DMS 273 (cell line): ENCODE measurements at regions not wholly inside any gene's neighbourhood (a gene's known extent, or its start where the extent isn't known, plus 50 kb on each side); places are given as distances from the start of the nearest gene placed in this dataset.
"Not testable (repeated sequence)": the region's sequence is repeated elsewhere in the genome, so short reads cannot be mapped to it uniquely, and the experiment has no call there.

Experiments
- DNase-seq: peaks from one replicate; lab custom pipeline; 2025; ENCODE audit not compliant: unreplicated experiment; lab: John Stamatoyannopoulos, UW

DNA sequence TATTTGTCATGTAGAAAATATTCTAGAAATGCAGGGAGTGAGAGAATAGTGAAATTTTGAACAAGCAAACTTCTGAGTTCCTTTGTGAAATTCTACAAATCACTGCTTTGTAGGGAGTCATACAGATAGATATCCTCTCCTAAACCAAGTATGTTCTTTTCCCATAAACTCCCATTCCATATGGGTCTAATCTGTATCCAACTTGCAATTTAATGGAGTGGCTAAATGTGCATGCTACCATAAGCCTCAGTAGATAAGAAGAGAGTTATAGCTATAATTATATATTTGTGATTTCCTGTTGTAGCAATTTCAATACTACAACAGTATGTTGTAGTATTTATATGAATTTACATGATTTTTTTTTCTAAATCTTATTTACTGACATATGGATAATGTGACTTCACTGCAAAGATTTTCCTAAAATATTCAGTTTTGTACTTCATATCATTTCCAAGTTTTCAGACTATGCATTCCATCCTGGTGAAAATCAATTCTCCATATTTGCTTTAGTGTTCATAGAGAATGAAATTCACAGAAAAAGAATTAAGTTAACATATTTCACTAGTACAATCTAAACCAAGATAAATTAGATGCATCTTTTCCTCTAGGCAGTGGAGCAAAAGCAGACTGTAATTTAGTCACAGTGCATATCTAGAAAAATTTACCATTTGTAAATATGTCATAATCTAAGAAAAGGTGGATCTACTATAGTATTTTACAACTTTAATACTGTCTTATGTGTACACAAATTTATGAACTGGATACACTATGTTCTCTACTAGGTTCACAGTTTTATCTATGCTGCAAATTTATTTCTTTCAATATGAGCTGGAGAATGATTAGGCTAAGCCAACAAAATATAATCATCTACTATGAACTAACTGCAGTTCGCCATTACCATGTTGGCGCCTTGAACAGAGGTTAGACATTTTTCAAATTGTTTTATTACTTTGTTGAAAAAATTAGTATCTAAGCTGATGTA lies 372.9 kb upstream of the NDST3 start:
- no peak for DNase-seq

DNA sequence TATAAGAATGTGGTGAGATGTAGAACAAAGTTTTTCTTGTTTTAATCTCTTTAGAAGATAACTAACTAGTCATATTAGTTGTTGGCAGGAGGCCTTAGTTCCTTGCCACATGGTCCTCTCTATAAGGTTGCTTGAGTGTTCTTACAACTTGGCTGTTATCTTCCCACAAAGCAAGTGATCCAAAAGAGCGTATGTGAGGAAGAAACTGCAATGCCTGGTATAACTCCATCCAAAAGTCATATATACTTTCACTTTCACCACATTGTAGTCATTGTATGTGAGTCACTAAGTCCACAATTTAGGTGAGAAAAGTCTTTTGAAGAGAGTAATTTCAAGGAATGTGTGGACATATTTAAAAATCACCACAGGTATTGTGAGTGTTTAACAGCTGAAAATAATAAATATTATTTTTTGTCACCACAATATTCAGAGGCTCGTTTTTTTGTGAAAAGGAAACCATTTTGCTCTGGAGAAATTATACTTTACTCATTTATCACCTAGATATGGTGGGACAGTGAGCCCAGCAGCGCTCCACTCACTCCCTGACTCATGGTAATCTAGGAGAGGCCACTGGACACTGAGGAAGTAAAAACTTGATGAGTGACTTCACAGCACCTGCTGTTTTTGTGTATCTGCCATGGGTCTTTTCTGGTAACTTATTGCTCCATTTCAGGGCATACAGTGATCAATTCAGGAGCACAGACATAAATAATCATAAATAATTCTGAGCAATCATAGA lies 369.4 kb upstream of the NDST3 start:
- no peak for DNase-seq

DNA sequence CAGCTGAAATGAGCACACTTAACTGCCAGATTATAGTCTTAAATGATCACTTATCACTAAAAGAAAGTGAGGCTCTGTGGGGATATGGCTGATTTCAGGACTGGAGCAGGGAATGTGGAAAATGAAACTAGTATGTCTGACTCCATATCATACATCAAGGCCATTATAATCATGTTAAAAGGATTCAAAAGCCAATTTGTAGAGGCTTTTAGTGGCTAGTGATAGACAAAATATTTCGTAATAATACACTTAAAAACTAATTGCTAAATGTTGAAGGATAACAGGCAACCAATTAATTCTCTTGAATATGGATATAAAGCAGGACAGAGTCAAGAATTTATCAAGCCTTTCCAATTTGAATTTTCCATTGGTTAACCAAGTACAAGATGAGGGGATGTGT lies 358.1 kb upstream of the NDST3 start:
- no peak for DNase-seq

DNA sequence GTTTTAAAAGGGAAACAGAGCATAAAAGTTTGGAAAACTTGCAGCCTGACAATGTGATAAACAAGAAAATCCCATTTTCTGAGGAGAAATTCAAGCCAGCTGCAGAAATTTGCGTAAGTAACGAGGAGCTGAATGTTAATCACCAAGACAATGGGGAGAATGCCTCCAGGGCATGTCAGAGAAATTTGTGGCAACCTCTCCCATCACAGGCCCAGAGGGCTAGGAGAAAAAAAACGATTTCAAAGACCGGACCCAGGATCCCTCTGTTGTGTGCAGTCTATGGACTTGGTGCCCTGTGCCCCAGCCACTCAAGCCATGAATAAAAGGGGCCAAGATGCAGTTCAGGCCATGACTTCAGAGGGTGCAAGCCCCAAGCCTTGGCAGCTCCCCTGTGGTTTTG lies 355.4 kb upstream of the NDST3 start:
- DNase-seq: no peak

DNA sequence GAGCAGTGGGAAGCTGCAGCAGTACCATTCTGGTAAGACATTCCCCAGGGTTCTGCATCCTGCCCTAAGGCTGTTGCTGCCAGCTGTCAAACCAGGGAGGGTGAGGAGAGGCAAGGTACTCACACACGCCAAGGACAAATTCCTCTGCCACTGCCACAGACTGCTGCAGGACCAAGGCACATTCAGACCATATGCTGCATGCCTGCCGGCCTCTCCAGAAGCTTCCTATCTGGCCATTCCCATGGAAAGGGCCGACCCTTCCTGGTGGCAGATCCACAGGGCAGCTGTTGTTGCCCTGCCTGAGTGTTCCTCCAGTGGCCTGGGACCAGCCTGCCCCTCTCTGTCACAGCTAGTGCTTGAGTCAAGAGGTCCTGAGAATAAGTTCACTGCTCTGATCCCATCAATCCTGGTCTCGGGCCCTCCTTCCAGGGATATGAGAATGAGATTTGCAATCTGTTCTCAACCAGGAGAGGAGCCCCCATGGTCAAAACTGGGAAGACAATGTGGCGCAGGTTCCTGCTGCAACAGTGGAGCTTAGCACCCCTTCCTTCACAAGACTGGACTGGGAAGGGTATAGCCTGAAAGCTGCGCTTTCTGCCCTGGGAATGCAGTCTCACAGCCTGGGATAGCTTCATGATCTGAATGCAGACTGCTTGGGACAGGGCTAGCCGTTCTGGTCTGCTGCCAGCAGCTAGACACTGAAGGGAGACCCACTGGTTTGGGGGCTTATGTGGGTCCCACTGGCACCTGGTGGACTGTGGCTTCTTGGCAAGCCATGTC lies 342.5 kb upstream of the NDST3 start:
- peak; percentile 11 for DNase-seq

DNA sequence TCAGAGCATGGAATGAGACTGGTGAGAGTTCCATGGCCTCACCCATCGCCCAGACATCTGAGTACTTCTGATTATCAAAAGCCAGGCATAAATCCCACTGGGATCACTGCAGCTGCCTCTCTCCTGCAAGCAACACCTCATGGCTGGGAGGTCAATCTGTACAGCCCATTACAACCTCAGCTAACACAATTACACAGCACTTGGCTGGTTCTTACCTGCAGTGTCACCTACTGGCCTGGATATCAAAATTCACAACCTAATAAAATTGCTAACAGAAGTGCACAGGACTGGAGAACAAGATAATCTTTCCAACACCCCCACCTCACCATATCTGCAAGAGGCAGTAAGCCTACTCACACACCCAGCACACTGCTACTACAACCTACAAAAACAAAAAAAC lies 341.7 kb upstream of the NDST3 start:
- peak; percentile 21 for DNase-seq

DNA sequence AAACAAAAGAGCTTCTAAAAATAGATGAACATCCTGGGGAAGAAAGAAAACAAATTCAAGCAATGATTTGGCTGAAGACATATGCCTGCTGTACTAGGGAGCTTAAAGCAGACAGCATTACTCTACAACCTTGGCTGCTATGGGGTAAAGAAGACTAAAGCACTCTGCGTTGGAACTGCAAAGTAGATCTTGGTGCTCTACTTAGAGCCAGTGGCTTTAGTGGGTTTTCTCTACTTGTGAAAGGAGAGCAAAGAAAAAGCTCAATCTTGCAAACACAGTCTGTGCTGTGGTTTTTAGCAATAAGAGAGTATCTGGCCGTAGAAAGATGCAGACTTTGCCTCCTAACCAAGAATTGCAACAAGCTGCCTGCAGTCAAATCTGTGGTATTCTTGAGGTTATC lies 334.7 kb upstream of the NDST3 start:
- no peak for DNase-seq

DNA sequence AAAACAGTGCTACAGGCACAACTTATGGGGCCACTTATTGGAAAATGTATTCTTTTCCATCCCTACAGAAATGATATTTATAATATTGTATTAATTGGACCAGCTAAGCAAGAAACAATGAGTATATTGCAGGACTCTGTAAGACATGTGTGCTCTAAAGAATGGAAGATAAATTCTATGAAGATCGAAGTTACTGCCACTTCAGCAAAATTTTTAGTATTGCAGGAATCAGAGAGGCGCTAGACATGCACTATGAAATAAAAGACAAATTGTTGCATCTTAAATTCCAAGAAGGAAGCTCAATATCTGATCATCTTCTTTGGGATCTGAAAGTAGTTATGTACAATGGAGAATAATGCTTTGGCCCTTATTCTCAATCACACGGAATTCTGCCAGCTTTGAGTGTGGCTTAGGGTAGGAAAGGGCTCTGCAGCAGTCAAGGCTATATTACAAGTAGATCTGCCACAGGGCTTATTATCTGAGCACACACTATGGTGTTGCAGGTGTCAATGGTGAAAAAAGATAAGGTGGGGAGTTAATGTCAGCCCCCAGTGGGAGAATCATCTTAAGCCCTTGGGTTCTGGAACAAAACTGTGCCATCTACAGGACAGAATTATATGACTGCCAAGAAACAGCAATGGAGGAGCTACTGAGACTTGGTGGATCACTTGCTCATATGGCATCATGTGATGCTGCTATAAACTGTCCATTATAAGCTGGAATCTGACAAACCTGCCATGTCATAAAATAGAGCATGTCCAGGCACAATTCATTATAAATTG lies 334.0 kb upstream of the NDST3 start:
- DNase-seq: peak; percentile 26

DNA sequence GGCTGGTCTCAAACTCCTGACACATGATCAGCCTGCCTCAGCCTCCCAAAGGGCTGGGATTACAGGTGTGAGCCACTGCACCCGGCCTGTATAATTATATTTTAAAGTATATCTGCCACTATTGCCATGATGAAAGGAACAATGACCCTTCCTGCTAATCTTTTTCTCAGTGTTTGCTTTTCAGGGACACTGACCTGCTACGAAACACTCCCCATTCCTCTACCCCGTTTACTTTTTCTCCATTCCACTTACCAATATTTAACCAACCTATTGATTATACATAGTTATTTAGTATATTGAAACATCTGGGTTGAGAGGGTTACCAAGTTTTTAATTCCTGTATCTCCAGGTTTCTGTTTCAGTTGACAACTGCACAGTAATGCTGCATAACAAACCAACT lies 331.9 kb upstream of the NDST3 start:
- no peak for DNase-seq

DNA sequence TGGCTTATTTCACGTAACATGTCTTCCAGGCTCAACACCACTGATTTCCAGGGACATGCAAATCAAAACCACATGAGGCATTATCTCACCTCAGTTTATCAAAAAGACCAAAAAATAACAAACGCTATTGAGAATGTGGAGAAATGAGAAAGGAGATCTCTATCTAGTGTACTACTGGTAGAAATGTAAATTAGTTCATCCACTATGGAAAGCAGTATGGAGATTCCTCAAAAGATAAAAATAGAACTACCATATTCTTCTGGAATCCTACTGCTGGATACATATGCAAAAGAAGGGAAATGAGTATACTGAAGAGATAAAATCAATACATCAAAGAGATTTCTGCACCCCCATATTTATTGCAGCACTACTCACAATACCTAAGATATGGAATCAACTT lies 329.6 kb upstream of the NDST3 start:
- no peak for DNase-seq

DNA sequence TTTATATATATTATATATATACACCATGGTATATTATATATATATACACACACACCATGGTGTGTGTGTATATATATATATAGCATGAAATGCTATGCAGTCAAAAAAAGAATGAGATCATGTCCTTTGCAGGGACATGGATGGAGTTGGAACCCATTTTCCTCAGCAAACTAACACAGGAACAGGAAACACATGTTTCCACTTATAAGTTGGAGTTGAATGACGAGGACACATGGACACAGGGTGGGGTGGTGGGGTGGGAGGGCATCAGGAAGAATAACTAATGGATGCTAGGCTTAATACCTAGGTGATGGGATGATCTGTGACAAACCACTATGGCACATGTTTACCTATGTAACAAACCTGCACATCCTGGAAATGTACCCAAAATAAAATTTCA lies 293.6 kb upstream of the NDST3 start:
- DNase-seq: no peak

DNA sequence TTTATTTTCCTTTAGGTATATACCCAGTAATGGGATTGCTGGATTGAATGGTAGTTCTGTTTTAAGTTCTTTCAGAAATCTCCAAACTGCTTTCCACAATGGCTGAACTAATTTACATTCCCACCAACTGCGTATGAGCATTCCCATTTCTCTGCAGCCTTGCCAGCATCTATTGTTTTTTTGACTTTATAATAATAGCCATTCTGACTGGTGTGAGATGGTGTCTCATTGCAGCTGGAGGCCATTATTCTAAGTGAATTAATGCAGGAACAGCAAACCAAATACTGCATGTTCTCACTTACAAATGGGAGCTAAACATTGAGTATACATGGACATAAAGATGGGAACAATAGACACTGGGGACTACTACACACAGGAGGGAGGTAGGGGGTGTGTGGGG lies 288.9 kb upstream of the NDST3 start:
- DNase-seq: not testable (repeated sequence)

DNA sequence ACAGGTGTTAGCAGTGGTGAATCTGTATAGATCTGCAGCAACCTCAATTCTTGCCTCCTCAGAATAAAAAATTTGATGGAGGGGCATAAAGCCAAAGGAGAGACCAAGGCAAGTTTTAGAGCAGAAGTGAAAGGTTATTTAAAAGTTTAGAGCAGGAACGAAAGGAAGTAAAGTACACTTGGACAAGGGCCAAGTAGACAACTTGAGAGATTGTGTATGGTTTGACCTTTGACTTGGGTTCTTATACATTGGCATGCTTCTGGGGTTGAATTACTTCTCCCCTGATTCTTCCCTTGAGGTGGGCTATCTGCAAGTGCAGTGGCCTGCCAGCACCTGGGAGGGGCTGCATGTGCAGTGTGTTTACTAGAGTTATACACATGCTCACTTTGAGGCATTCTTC lies 278.8 kb upstream of the NDST3 start:
- no peak for DNase-seq

DNA sequence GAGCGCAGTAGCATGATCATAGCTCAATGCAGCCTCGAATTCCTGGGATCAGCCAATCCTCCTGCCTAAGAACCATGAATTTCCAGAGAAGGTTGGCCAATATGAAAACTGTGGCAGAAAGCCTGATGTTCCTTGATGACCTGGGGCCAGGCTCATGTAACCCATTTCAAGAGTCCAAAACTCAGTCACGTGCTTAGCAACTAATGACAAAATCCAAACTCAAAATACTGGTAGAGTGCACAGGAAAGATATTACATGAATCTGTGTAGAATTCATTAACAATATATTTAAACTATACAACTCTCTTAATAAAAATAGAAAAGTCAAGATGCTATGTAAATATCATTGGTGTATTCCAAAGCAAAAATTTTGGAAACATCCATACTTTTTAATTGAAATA lies 265.7 kb upstream of the NDST3 start:
- DNase-seq: no peak

DNA sequence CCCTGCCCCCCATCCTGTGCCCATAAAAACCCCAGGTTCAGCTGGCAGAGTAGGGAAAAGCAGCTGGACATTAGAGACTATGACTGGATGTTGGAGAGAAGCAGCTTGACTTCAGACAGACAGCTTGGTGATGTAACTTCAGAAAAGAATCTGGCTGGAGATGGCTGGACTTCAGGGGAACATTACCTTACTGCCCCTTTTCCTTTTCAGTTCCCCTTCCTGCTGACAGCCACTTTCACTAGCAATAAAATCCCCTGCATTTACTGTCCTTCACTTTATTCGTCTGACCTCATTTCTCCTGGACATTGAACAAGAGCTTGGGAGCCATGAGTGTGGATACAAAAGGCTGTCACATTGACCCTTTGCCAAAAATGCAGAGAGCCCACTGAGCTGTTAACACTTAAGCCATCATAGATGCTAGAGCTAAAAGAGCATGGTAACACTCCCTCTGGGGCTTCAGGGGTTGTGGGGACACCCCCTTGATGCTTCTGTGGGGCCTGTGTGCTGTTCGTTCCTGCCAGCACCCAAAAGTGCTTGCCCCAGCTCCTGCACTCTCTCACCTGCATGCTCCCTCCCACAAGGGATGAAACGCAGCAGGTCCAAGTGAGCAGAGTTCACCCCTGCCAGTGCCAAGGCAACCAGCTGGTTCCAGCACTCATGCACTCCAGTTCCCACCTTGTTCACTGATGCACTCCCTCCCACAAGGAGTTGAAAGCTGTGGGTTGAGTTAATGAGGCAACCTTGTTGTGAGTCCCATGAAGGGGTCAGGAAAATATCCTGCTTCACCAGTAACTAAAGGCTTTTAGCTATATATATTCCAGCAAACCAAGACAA lies 263.8 kb upstream of the NDST3 start:
- peak; percentile 1 for DNase-seq

DNA sequence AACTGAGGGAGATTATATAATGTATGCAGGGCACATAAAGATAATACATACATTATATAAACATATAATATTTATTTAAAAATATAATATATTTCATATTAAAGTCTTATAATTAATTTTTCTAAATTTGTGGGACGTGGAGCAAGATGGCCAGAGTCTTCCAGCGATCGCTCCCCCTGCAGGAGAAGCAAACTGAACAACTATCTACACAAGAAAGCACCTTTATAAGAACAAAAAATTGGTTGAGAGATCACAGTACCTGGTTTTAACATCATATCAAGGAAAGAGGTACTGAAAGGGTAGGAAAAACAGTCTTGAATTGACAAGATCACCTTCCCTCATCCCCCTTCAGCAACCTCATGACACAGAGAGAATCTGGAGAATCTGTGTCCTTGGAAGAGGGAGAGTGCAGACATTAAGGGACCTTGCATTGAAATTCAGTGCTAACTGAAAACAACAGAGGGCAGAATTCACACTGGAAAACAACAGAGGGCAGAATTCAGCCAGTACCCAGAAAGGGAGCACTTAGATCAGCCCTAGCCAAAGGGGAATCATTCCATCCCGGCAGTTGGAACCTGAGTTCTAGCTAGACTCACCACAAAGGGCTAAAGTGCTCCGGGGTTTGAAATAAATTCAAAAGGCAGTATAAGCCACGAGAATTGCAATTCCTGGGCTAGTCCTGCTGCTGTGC lies 262.5 kb upstream of the NDST3 start:
- DNase-seq: peak; percentile 47

DNA sequence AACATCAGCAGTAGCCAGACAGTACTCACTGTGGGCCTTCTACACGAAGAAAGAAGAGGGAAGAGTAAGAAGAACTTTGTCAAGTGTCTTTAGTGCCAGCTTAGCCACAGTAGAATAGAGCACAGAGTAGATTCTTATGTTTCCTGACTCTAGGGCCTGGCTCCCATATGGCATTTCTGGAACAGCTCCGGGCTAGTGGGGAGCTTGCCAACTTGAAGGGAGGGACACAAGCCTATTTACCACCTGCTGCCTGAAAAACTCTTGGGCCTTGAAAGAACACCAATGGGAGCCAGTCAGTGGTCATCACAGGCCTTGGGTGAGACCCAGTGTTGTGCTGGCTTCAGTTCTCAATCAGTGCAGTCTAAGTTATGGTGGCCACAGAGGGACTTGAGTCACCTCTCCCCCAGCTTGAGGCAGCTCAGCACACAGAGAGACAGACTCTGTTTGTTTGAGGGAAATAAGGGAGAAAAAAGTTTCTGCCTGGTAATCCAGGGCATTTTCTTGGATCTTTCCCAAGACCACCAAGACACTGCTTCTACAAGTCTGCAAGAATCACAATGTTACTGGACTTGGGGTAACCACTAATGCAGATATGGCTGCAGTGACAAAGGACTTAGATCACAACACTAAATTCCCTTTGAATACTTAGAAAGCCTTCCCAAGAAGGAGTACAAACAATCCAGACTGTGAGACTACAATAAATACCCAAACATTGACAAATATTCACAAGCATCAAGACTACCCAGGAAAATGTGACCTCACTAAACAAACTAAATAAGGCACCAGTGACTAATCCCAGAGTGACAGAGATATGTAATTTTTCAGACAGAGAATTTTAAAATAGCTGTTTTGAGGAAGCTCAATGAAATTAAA lies 261.0 kb upstream of the NDST3 start:
- peak; percentile 90 for DNase-seq

DNA sequence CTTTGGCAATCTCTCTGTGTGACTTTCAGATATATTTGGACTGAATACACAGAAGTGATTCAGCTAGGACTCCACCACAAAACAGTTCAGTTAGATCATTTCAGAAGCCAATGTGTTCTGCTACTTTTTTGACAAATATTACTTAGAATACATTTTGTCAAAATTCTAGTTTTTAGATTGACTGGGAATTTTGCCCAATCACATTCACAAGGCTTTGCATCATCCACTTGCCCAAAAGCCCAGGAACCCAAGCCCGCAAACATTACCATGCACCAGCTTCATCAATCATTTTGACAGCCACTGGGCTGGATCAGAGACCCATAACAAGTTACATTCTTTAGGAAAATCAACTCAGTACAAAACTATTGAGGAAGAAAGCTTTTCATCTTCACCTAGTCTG lies 256.6 kb upstream of the NDST3 start:
- DNase-seq: peak; percentile 0
